Smooth muscle cell (in vitro differentiated cells): ENCODE measurements at regions not wholly inside any gene's neighbourhood (a gene's known extent, or its start where the extent isn't known, plus 50 kb on each side); places are given as distances from the start of the nearest gene placed in this dataset.
"Not testable (repeated sequence)": the region's sequence is repeated elsewhere in the genome, so short reads cannot be mapped to it uniquely, and the experiment has no call there.

Experiments
- DNase-seq: peaks from one replicate; lab custom pipeline; 2025; ENCODE audit not compliant: unreplicated experiment; lab: John Stamatoyannopoulos, UW
- H2AFZ ChIP-seq: fragments of 200-600 bp; sonication (generic); 2 replicates; pipeline ENCODE4 v1.6.0; 2016; ENCODE audit warnings: antibody characterized with exemption, low read depth, mild to moderate bottlenecking
- H3F3A ChIP-seq: fragments of 200-600 bp; sonication (generic); 2 replicates; pipeline ENCODE4 v1.6.0; 2017; ENCODE audit warnings: antibody characterized with exemption, low read depth
- H3K27ac ChIP-seq: fragments of 200-600 bp; sonication (generic); 2 replicates; pipeline ENCODE4 v1.5.1; 2016; ENCODE audit warnings: low read depth, mild to moderate bottlenecking
- H3K27me3 ChIP-seq: fragments of 200-600 bp; sonication (generic); 2 replicates; pipeline ENCODE4 v1.6.1; 2016; ENCODE audit warnings: low read depth, mild to moderate bottlenecking
- H3K36me3 ChIP-seq: fragments of 200-600 bp; sonication (generic); 2 replicates; pipeline ENCODE4 v1.5.1; 2016; ENCODE audit warnings: low read depth
- H3K4me1 ChIP-seq: fragments of 200-600 bp; sonication (generic); 2 replicates; pipeline ENCODE4 v1.5.1; 2016; ENCODE audit warnings: low read depth
- H3K4me2 ChIP-seq: fragments of 200-600 bp; sonication (generic); 2 replicates; pipeline ENCODE4 v1.6.0; 2016; ENCODE audit warnings: mild to moderate bottlenecking
- H3K4me3 ChIP-seq: fragments of 200-600 bp; sonication (generic); 2 replicates; pipeline ENCODE4 v1.5.1; 2016; ENCODE audit warnings: mild to moderate bottlenecking
- H3K79me2 ChIP-seq: fragments of 200-600 bp; sonication (generic); 2 replicates; pipeline ENCODE4 v1.6.0; 2016; ENCODE audit warnings: low read depth, mild to moderate bottlenecking
- H3K9ac ChIP-seq: fragments of 200-600 bp; sonication (generic); 2 replicates; pipeline ENCODE4 v1.6.0; 2016; ENCODE audit warnings: low read depth
- H3K9me3 ChIP-seq: fragments of 200-600 bp; sonication (generic); replicated peaks from 2 replicates; pipeline ENCODE4 v1.5.1; 2016; ENCODE audit warnings: low read depth
- H4K20me1 ChIP-seq: fragments of 200-600 bp; sonication (generic); 2 replicates; pipeline ENCODE4 v1.6.0; 2016; ENCODE audit warnings: low read depth
- WGBS: methylation state at CpG from one replicate; pipeline ENCODE4 v1.1.7; 2016; ENCODE audit warnings: low lambda C conversion rate; 5-methylcytosine and 5-hydroxymethylcytosine counted together
- TF ChIP-seq, protein P1 (sequence below): fragments of 200-600 bp; sonication (generic); IDR thresholded peaks from 2 replicates; pipeline ENCODE4 v1.5.1; 2017; ENCODE audit warnings: borderline replicate concordance, mild to moderate bottlenecking, antibody characterized with exemption; ENCODE audit not compliant: insufficient read depth, poor library complexity, severe bottlenecking

- no peak overlapping the region for H3K9ac ChIP-seq
- TF ChIP-seq, protein P1, sequence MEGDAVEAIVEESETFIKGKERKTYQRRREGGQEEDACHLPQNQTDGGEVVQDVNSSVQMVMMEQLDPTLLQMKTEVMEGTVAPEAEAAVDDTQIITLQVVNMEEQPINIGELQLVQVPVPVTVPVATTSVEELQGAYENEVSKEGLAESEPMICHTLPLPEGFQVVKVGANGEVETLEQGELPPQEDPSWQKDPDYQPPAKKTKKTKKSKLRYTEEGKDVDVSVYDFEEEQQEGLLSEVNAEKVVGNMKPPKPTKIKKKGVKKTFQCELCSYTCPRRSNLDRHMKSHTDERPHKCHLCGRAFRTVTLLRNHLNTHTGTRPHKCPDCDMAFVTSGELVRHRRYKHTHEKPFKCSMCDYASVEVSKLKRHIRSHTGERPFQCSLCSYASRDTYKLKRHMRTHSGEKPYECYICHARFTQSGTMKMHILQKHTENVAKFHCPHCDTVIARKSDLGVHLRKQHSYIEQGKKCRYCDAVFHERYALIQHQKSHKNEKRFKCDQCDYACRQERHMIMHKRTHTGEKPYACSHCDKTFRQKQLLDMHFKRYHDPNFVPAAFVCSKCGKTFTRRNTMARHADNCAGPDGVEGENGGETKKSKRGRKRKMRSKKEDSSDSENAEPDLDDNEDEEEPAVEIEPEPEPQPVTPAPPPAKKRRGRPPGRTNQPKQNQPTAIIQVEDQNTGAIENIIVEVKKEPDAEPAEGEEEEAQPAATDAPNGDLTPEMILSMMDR, result no peak
- no peaks in the 10 kb centered on the region for H3K27me3 ChIP-seq
- H3K4me1 ChIP-seq, result no peaks in the 10 kb centered on the region
- H3K4me3 ChIP-seq, result no peak overlapping the region
- H3K79me2 ChIP-seq, result no peaks in the 10 kb centered on the region
- no peaks in the 10 kb centered on the region for H3K9me3 ChIP-seq
- H4K20me1 ChIP-seq, result no peaks in the 10 kb centered on the region
- no peak overlapping the region for H2AFZ ChIP-seq
- H3K27ac ChIP-seq, result no peak overlapping the region
- no peaks in the 10 kb centered on the region for H3K36me3 ChIP-seq
- no peak overlapping the region for H3K4me2 ChIP-seq
- no peak for DNase-seq
- H3F3A ChIP-seq, result no peaks in the 10 kb centered on the region
- WGBS, result 95% methylated on average over 4 of the region's 4 CpGs
These were observed 335.5 kb downstream of the INSIG2 start for GRCh38 chr2:118423776-118424175.

GRCh38 chr2:118421648-118422047, 333.4 kb downstream of the INSIG2 start:
- Histone ChIP-seq H3K4me3 (no peak overlapping the region), H3K9ac (no peak overlapping the region), H3K79me2 (no peaks in the 10 kb centered on the region), H3K9me3 (no peaks in the 10 kb centered on the region), H4K20me1 (no peaks in the 10 kb centered on the region), H3K4me2 (no peak overlapping the region), H2AFZ (no peak overlapping the region), H3K27ac (no peak overlapping the region), H3F3A (peaks cover 4% of the 10 kb centered on the region), H3K27me3 (no peaks in the 10 kb centered on the region), H3K36me3 (no peaks in the 10 kb centered on the region), H3K4me1 (no peaks in the 10 kb centered on the region)
- TF ChIP-seq, protein P1, result no peak
- 91% methylated on average over 3 of the region's 3 CpGs for WGBS
- no peak for DNase-seq

DNA sequence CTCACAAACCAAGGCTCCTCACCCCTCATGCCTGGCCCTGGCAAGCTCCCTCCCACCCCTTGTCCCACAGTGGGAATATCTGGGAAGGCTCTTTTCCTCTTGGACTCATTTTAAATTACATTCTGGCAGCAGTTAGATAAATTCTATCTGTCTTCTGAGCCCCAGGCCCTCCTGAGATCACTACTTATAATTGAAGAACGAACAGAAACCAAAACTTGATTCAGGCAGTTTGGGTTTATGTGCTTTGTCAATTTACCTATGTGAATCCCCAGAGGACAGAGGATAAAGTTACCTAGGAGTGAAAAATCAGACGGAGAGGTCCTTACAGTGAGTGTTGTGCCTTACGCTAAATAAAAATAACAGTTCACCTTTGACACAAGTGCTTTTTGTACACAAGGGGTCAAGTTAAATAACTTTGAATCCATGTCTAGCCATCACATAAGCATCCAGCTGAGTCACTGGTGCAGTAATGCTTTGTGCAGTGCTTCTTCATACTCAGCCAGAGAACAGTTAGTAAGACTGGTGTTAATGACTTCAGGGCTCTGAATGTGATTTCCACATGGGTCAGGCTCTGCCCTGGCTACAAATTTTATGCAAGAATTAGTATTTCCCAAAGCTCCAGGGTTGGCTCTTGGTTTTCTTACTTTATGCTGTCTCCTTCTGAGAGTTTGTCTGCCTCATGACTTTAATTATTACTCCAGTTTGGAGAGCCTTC, 329.3 kb downstream of the INSIG2 start:
- DNase-seq, result no peak
- Histone ChIP-seq H3K27ac (peak overlapping the region; percentile 33), H2AFZ (no peak overlapping the region), H3K4me1 (no peaks in the 10 kb centered on the region), H3F3A (peaks cover 4% of the 10 kb centered on the region), H3K36me3 (no peaks in the 10 kb centered on the region), H3K9ac (no peak overlapping the region), H3K4me2 (no peak overlapping the region), H3K4me3 (no peak overlapping the region), H4K20me1 (no peaks in the 10 kb centered on the region), H3K79me2 (no peaks in the 10 kb centered on the region), H3K27me3 (no peaks in the 10 kb centered on the region), H3K9me3 (no peaks in the 10 kb centered on the region)
- TF ChIP-seq, protein P1, result no peak
- WGBS, result 74% methylated on average over 3 of the region's 3 CpGs

DNA sequence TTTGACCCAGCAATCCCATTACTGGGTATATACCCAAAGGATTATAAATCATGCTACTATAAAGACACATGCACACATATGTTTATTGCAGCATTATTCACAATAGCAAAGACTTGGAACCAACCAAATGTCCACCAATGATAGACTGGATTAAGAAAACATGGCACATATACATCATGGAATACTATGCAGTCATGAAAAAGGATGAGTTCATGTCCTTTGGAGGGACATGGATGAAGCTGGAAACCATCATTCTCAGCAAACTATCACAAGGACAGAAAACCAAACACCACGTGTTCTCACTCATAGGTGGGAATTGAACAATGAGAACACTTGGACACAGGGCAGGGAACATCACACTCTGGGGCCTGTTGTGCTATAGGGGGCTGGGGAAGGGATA, 326.9 kb downstream of the INSIG2 start:
- H3K4me2 ChIP-seq, DNase-seq, H3K79me2 ChIP-seq, H3F3A ChIP-seq, H3K9ac ChIP-seq, H3K4me3 ChIP-seq, H2AFZ ChIP-seq, H3K4me1 ChIP-seq, H3K27me3 ChIP-seq, H4K20me1 ChIP-seq, H3K27ac ChIP-seq, H3K9me3 ChIP-seq, H3K36me3 ChIP-seq: not testable (repeated sequence)
- 97% methylated on average over 1 of the region's 1 CpG for WGBS
